HEK293 (cell line): ENCODE measurements at regions not wholly inside any gene's neighbourhood (a gene's known extent, or its start where the extent isn't known, plus 50 kb on each side); places are given as distances from the start of the nearest gene placed in this dataset.

Experiments
- CTCF ChIA-PET: fragments of 350-600 bp; formaldehyde crosslinking; extraction: SDS; loops from one replicate; lab custom pipeline; 2021; ENCODE audit warnings: antibody characterized with exemption; lab: Yijun Ruan, JAX
- POLR2A ChIA-PET: fragments of 300-600 bp; formaldehyde crosslinking; extraction: SDS; loops from one replicate; lab custom pipeline; 2020; ENCODE audit warnings: antibody characterized with exemption, inconsistent platforms; lab: Yijun Ruan, JAX
- H3K27ac ChIP-seq: fragments of 200-500 bp; sonication (Bioruptor generic); 2 replicates; pipeline ENCODE4 v1.5.1; 2014; ENCODE audit warnings: low read depth, low read length, control low read depth, inconsistent platforms; ENCODE audit errors: extremely low read depth
- H3K36me3 ChIP-seq, 2 experiments: fragments of 200-500 bp in 1 of 2; sonication (Bioruptor generic) in 1 of 2; 1 replicate in 1 of 2; 2 replicates in 1 of 2; pipeline ENCODE4 v1.5.1; 2014 to 2017; ENCODE audit warnings: inconsistent platforms in 2 of 2, low read length in 2 of 2; ENCODE audit not compliant: control insufficient read depth in 2 of 2, insufficient read depth in 1 of 2
- H3K4me1 ChIP-seq: fragments of 200-500 bp; sonication (Bioruptor generic); 2 replicates; pipeline ENCODE4 v1.5.1; 2014; ENCODE audit warnings: mild to moderate bottlenecking, low read length, inconsistent platforms; ENCODE audit not compliant: control insufficient read depth, insufficient read depth
- H3K4me3 ChIP-seq: 2 replicates; pipeline ENCODE4 v1.5.1; 2011; ENCODE audit warnings: low read depth, mild to moderate bottlenecking, control low read depth, low read length, moderate library complexity
- H3K9me3 ChIP-seq: fragments of 200-500 bp; sonication (Bioruptor generic); 2 replicates; pipeline ENCODE4 v1.5.1; 2014; ENCODE audit warnings: low read depth, low read length, inconsistent platforms; ENCODE audit not compliant: control insufficient read depth, insufficient read depth
- EGR2 ChIP-seq: fragments of 450-650 bp; formaldehyde crosslinking; IDR thresholded peaks from 2 replicates; pipeline ENCODE4 v1.5.1; 2016; ENCODE audit warnings: low read depth, missing biosample characterization, missing genetic modification characterization
- FEZF1 ChIP-seq: fragments of 450-650 bp; formaldehyde crosslinking; IDR thresholded peaks from 2 replicates; pipeline ENCODE4 v1.5.1; 2016; ENCODE audit warnings: missing biosample characterization, missing genetic modification characterization
- KLF9 ChIP-seq: fragments of 450-650 bp; formaldehyde crosslinking; IDR thresholded peaks from 2 replicates; pipeline ENCODE4 v1.5.1; 2016; ENCODE audit warnings: missing biosample characterization, missing genetic modification characterization, low read depth
- MZF1 ChIP-seq: fragments of 450-650 bp; formaldehyde crosslinking; IDR thresholded peaks from 2 replicates; pipeline ENCODE4 v1.5.1; 2017; ENCODE audit warnings: missing biosample characterization, missing genetic modification characterization, borderline replicate concordance
- PRDM6 ChIP-seq: fragments of 450-650 bp; formaldehyde crosslinking; IDR thresholded peaks from 2 replicates; pipeline ENCODE4 v1.5.1; 2017; ENCODE audit warnings: missing biosample characterization, missing genetic modification characterization
- SP2 ChIP-seq: fragments of 450-650 bp; formaldehyde crosslinking; IDR thresholded peaks from 2 replicates; pipeline ENCODE4 v1.5.1; 2016; ENCODE audit warnings: missing biosample characterization, missing genetic modification characterization
- ZBTB1 ChIP-seq: fragments of 450-650 bp; formaldehyde crosslinking; IDR thresholded peaks from 2 replicates; pipeline ENCODE4 v1.5.1; 2016; ENCODE audit warnings: missing biosample characterization, missing genetic modification characterization
- ZBTB17 ChIP-seq: fragments of 450-650 bp; formaldehyde crosslinking; IDR thresholded peaks from 2 replicates; pipeline ENCODE4 v1.5.1; 2016; ENCODE audit warnings: missing biosample characterization, missing genetic modification characterization
- ZNF146 ChIP-seq: fragments of 450-650 bp; formaldehyde crosslinking; IDR thresholded peaks from 2 replicates; pipeline ENCODE4 v1.5.1; 2016; ENCODE audit warnings: missing biosample characterization, missing genetic modification characterization
- ZNF155 ChIP-seq: fragments of 450-650 bp; formaldehyde crosslinking; IDR thresholded peaks from 2 replicates; pipeline ENCODE4 v1.5.1; 2016; ENCODE audit warnings: missing biosample characterization, missing genetic modification characterization
- ZNF16 ChIP-seq: fragments of 450-650 bp; formaldehyde crosslinking; IDR thresholded peaks from 2 replicates; pipeline ENCODE4 v1.5.1; 2016; ENCODE audit warnings: low read depth, missing biosample characterization, missing genetic modification characterization
- ZNF184 ChIP-seq: fragments of 450-650 bp; IDR thresholded peaks from 2 replicates; pipeline ENCODE4 v1.5.1; 2018; ENCODE audit warnings: missing biosample characterization, mild to moderate bottlenecking, missing genetic modification characterization
- ZNF211 ChIP-seq: fragments of 450-650 bp; formaldehyde crosslinking; IDR thresholded peaks from 2 replicates; pipeline ENCODE4 v1.5.1; 2016; ENCODE audit warnings: low read depth, missing biosample characterization, missing genetic modification characterization
- ZNF248 ChIP-seq: fragments of 450-650 bp; formaldehyde crosslinking; IDR thresholded peaks from 2 replicates; pipeline ENCODE4 v1.5.1; 2017; ENCODE audit warnings: missing biosample characterization, missing genetic modification characterization
- ZNF274 ChIP-seq, 2 experiments: fragments of 200-500 bp in 1 of 2; fragments of 450-650 bp in 1 of 2; sonication (Bioruptor generic) in 1 of 2; formaldehyde crosslinking in 1 of 2; IDR thresholded peaks; 2 replicates each; pipeline versions ENCODE4 v1.5.1 to v1.6.1; 2014 to 2016; ENCODE audit warnings: borderline replicate concordance in 1 of 2, inconsistent platforms in 1 of 2, low read length in 1 of 2, missing biosample characterization in 1 of 2, missing genetic modification characterization in 1 of 2
- ZNF280D ChIP-seq: fragments of 450-650 bp; formaldehyde crosslinking; IDR thresholded peaks from 2 replicates; pipeline ENCODE4 v1.5.1; 2016; ENCODE audit warnings: missing biosample characterization, missing genetic modification characterization
- ZNF311 ChIP-seq: fragments of 450-650 bp; formaldehyde crosslinking; IDR thresholded peaks from 2 replicates; pipeline ENCODE4 v1.5.1; 2017; ENCODE audit warnings: missing biosample characterization, missing genetic modification characterization, borderline replicate concordance
- ZNF398 ChIP-seq: fragments of 450-650 bp; formaldehyde crosslinking; IDR thresholded peaks from 2 replicates; pipeline ENCODE4 v1.5.1; 2017; ENCODE audit warnings: missing biosample characterization, missing genetic modification characterization
- ZNF404 ChIP-seq: fragments of 450-650 bp; formaldehyde crosslinking; IDR thresholded peaks from 2 replicates; pipeline ENCODE4 v1.5.1; 2017; ENCODE audit warnings: missing biosample characterization, missing genetic modification characterization
- ZNF501 ChIP-seq: fragments of 450-650 bp; formaldehyde crosslinking; IDR thresholded peaks from 2 replicates; pipeline ENCODE4 v1.5.1; 2016; ENCODE audit warnings: missing biosample characterization, missing genetic modification characterization
- ZNF529 ChIP-seq: fragments of 450-650 bp; formaldehyde crosslinking; IDR thresholded peaks from 2 replicates; pipeline ENCODE4 v1.5.1; 2017; ENCODE audit warnings: missing genetic modification characterization, missing biosample characterization; ENCODE audit not compliant: insufficient replicate concordance
- ZNF555 ChIP-seq: fragments of 450-650 bp; formaldehyde crosslinking; conservative IDR thresholded peaks from 2 replicates; pipeline ENCODE4 v1.5.1; 2017; ENCODE audit warnings: missing biosample characterization, mild to moderate bottlenecking, missing genetic modification characterization, inconsistent platforms
- ZNF658 ChIP-seq: fragments of 450-650 bp; formaldehyde crosslinking; IDR thresholded peaks from 2 replicates; pipeline ENCODE4; 2016; ENCODE audit warnings: missing biosample characterization, missing genetic modification characterization
- ZNF776 ChIP-seq: fragments of 450-650 bp; formaldehyde crosslinking; IDR thresholded peaks from 2 replicates; pipeline ENCODE4 v1.5.0; 2017; ENCODE audit warnings: missing biosample characterization, missing genetic modification characterization, borderline replicate concordance
- ZNF843 ChIP-seq: fragments of 450-650 bp; formaldehyde crosslinking; IDR thresholded peaks from 2 replicates; pipeline ENCODE4 v1.5.1; 2016; ENCODE audit warnings: missing biosample characterization, missing genetic modification characterization
- ZSCAN5A ChIP-seq: fragments of 450-650 bp; formaldehyde crosslinking; IDR thresholded peaks from 2 replicates; pipeline ENCODE4 v1.5.1; 2016; ENCODE audit warnings: missing biosample characterization, missing genetic modification characterization

- Histone ChIP-seq H3K36me3 (no peaks in the 10 kb centered on the region), H3K4me3 (no peak overlapping the region), H3K4me1 (peaks cover 5% of the 10 kb centered on the region; the same call in 1 of the 2 replicates)
- TF ChIP-seq ZNF555 (tag by site-specific recombination) (no peak), ZNF155 (tag by site-specific recombination) (no peak), ZNF658 (no peak), ZNF311 (no peak)
- TF ChIP-seq, all 188 proteins: peak for 0
- ChIA-PET POLR2A (no interaction called here), CTCF (interaction anchor here (0.7 to 3.9 kb wide), 5 partner anchors 10 to 1664 kb away, joined by 3 to 61 read pairs (median 4); no protein-coding TSS in a partner anchor)
- Histone ChIP-seq H3K27ac (no peak overlapping the region), H3K9me3 (no peaks in the 10 kb centered on the region)
Measured at GRCh38 chr11:128148208-128148607, 439.1 kb downstream of the ETS1 start.

- H3K4me3 ChIP-seq: no peak overlapping the region
- no peaks in the 10 kb centered on the region for H3K9me3 ChIP-seq
- no peak overlapping the region; the same call in 1 of the 2 replicates for H3K27ac ChIP-seq
- POLR2A ChIA-PET: interaction anchor here (0.7 kb wide), 1 partner anchor 259 kb away, joined by 3 read pairs; no protein-coding TSS in a partner anchor
- H3K36me3 ChIP-seq: no peaks in the 10 kb centered on the region
- peaks cover 5% of the 10 kb centered on the region; the same call in 1 of the 2 replicates for H3K4me1 ChIP-seq
- CTCF ChIA-PET: interaction anchor here (0.7 to 3.9 kb wide), 5 partner anchors 12 to 735 kb away, joined by 3 to 61 read pairs (median 4); no protein-coding TSS in a partner anchor
- TF ChIP-seq EGR2 (tag by site-specific recombination): no peak
- no peak for TF ChIP-seq ZNF146 (tag by site-specific recombination)
- no peak for TF ChIP-seq ZNF501 (tag by site-specific recombination)
- no peak for TF ChIP-seq ZNF529 (tag by site-specific recombination)
- TF ChIP-seq PRDM6: peak; percentile 86
- no peak for TF ChIP-seq ZNF280D (tag by site-specific recombination)
- TF ChIP-seq ZNF184 (tag by site-specific recombination): no peak
- 0 out of 2 replicates have a peak, but pooled peaks have one; percentile 47 for TF ChIP-seq ZNF843
- TF ChIP-seq FEZF1 (tag by site-specific recombination): peak; percentile 52; the same call in 1 of the 2 replicates
- TF ChIP-seq ZNF398: no peak
- TF ChIP-seq SP2: no peak
- no peak for TF ChIP-seq ZSCAN5A
- no peak for TF ChIP-seq ZNF776 (tag by site-specific recombination)
- no peak for TF ChIP-seq ZNF16
- TF ChIP-seq ZNF274 (IDR thresholded peaks at IDR 0.05; ENCODE audit: low read length): no peak
- TF ChIP-seq ZNF274 (tag by site-specific recombination; IDR thresholded peaks at IDR 0.05; ENCODE audit: borderline replicate concordance): no peak
- no peak for TF ChIP-seq ZNF211 (tag by site-specific recombination)
- TF ChIP-seq MZF1: no peak
- TF ChIP-seq ZNF248 (tag by site-specific recombination): no peak
- no peak for TF ChIP-seq ZNF155 (tag by site-specific recombination)
- TF ChIP-seq ZBTB1: no peak
- TF ChIP-seq ZBTB17 (tag by site-specific recombination): 0 out of 2 replicates have a peak, but pooled peaks have one; percentile 11
- no peak for TF ChIP-seq KLF9 (tag by site-specific recombination)
- TF ChIP-seq ZNF404 (tag by site-specific recombination): no peak
Measured at GRCh38 chr11:128146926-128147605, 440.3 kb downstream of the ETS1 start.
